ENCODE measurements at regions not wholly inside any gene's neighbourhood (a gene's known extent, or its start where the extent isn't known, plus 50 kb on each side); places are given as distances from the start of the nearest gene placed in this dataset.

- TF ChIP-seq PAX5 (IDR thresholded peaks at IDR 0.05; ENCODE audit: insufficient read depth, low read length, severe bottlenecking): no peak
- TF ChIP-seq POLR2A (IDR thresholded peaks at IDR 0.05; ENCODE audit: low read depth, low read length): no peak
- no peak for TF ChIP-seq POU2F2 (IDR thresholded peaks at IDR 0.05; ENCODE audit: low read depth, low read length)
- no peak for TF ChIP-seq SPI1 (IDR thresholded peaks at IDR 0.05; ENCODE audit: low read depth, low read length)
- TF ChIP-seq POLR2AphosphoS5 (IDR thresholded peaks at IDR 0.05; ENCODE audit: low read depth, low read length): no peak
- no peak for TF ChIP-seq TAF1 (IDR thresholded peaks at IDR 0.05; ENCODE audit: low read depth, low read length)
- DNase-seq (ENCODE audit: insufficient read length, low spot score) (no peak), FAIRE-seq (no peak)
Measured at GRCh38 chr2:129071531-129071930, 752.9 kb upstream of the HS6ST1 start.

GRCh38 chr2:129074298-129074920 is 755.7 kb upstream of the HS6ST1 start:
- no peak for DNase-seq (ENCODE audit: insufficient read length, low spot score)
- no peak for TF ChIP-seq POLR2AphosphoS5 (IDR thresholded peaks at IDR 0.05; ENCODE audit: low read depth, low read length)
- no peak for FAIRE-seq

DNA sequence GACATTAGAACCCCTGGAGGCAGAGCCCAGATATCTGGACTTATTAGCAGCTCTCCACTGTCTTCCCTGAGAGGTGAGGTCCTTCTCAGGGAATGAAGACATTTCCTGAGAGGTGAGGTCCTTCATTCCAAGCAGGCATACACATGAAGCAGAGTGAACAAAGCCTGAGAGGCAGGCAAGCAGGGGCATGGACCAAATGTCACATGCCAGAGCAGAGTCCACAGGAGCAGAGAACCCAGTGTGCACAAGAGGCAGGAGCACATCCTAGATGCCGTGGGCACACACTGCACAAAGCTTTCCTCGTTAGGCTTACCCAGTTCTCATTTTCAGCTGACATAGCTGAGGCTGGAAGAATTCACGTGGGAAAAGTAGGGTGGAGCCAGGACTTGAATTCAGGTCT is 759.9 kb upstream of the HS6ST1 start:
- DNase-seq (ENCODE audit: insufficient read length, low spot score): no peak
- TF ChIP-seq POLR2A (IDR thresholded peaks at IDR 0.05; ENCODE audit: low read depth, low read length) (no peak), POLR2AphosphoS5 (IDR thresholded peaks at IDR 0.05; ENCODE audit: low read depth, low read length) (no peak), POU2F2 (IDR thresholded peaks at IDR 0.05; ENCODE audit: low read depth, low read length) (no peak), SPI1 (IDR thresholded peaks at IDR 0.05; ENCODE audit: low read depth, low read length) (no peak), PAX5 (IDR thresholded peaks at IDR 0.05; ENCODE audit: insufficient read depth, low read length, severe bottlenecking) (no peak), TAF1 (IDR thresholded peaks at IDR 0.05; ENCODE audit: low read depth, low read length) (no peak)
- FAIRE-seq: no peak

- FAIRE-seq: no peak
- TF ChIP-seq PAX5 (IDR thresholded peaks at IDR 0.05; ENCODE audit: insufficient read depth, low read length, severe bottlenecking) (no peak), POLR2AphosphoS5 (IDR thresholded peaks at IDR 0.05; ENCODE audit: low read depth, low read length) (no peak), POU2F2 (IDR thresholded peaks at IDR 0.05; ENCODE audit: low read depth, low read length) (no peak), POLR2A (IDR thresholded peaks at IDR 0.05; ENCODE audit: low read depth, low read length) (no peak), TAF1 (IDR thresholded peaks at IDR 0.05; ENCODE audit: low read depth, low read length) (no peak), SPI1 (IDR thresholded peaks at IDR 0.05; ENCODE audit: low read depth, low read length) (no peak)
- no peak for DNase-seq (ENCODE audit: insufficient read length, low spot score)
Measured at GRCh38 chr2:129080715-129081476, 762.2 kb upstream of the HS6ST1 start.

DNA sequence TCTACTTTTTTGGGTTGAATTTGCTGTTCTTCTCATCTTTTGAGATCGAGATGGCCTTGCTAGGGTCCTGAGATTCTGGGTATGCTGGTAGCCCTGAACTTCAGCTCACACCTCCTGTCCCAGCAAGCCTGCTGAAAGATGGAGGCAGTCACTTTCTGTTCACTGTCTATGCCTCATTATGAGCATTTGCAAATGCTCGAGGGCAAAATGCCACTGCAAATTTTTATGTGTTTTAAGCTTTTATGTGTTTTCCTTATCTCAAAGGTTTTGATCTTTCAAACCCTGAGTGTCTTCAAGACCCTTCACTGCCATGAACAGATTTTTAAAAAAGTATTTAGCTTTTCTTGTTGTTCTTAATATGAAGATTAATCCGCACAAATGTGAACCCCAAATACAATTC is 766.7 kb upstream of the HS6ST1 start:
- FAIRE-seq: no peak
- TF ChIP-seq SPI1 (IDR thresholded peaks at IDR 0.05; ENCODE audit: low read depth, low read length): no peak
- no peak for TF ChIP-seq POLR2AphosphoS5 (IDR thresholded peaks at IDR 0.05; ENCODE audit: low read depth, low read length)
- TF ChIP-seq POLR2A (IDR thresholded peaks at IDR 0.05; ENCODE audit: low read depth, low read length): no peak
- no peak for TF ChIP-seq PAX5 (IDR thresholded peaks at IDR 0.05; ENCODE audit: insufficient read depth, low read length, severe bottlenecking)
- no peak for TF ChIP-seq POU2F2 (IDR thresholded peaks at IDR 0.05; ENCODE audit: low read depth, low read length)
- TF ChIP-seq TAF1 (IDR thresholded peaks at IDR 0.05; ENCODE audit: low read depth, low read length): no peak

GRCh38 chr2:129087133-129087813 is 768.6 kb upstream of the HS6ST1 start:
- FAIRE-seq: no peak
- TF ChIP-seq POLR2A (IDR thresholded peaks at IDR 0.05; ENCODE audit: low read depth, low read length) (no peak), TAF1 (IDR thresholded peaks at IDR 0.05; ENCODE audit: low read depth, low read length) (no peak), PAX5 (IDR thresholded peaks at IDR 0.05; ENCODE audit: insufficient read depth, low read length, severe bottlenecking) (no peak), SPI1 (IDR thresholded peaks at IDR 0.05; ENCODE audit: low read depth, low read length) (no peak), POU2F2 (IDR thresholded peaks at IDR 0.05; ENCODE audit: low read depth, low read length) (no peak), POLR2AphosphoS5 (IDR thresholded peaks at IDR 0.05; ENCODE audit: low read depth, low read length) (no peak)
- DNase-seq (ENCODE audit: insufficient read length, low spot score): no peak

More for the DNA sequence above, 766.7 kb upstream of the HS6ST1 start:
- no peak for DNase-seq (ENCODE audit: insufficient read length, low spot score)

- DNase-seq (ENCODE audit: insufficient read length, low spot score) (no peak), FAIRE-seq (no peak)
- no peak for TF ChIP-seq PAX5 (IDR thresholded peaks at IDR 0.05; ENCODE audit: insufficient read depth, low read length, severe bottlenecking)
- peak; percentile 87 for TF ChIP-seq SPI1 (IDR thresholded peaks at IDR 0.05; ENCODE audit: low read depth, low read length)
Measured at GRCh38 chr2:129091620-129092019, 773.0 kb upstream of the HS6ST1 start.

- no peak for TF ChIP-seq PAX5 (IDR thresholded peaks at IDR 0.05; ENCODE audit: insufficient read depth, low read length, severe bottlenecking)
- TF ChIP-seq POLR2A (IDR thresholded peaks at IDR 0.05; ENCODE audit: low read depth, low read length): no peak
- no peak for TF ChIP-seq POU2F2 (IDR thresholded peaks at IDR 0.05; ENCODE audit: low read depth, low read length)
- TF ChIP-seq SPI1 (IDR thresholded peaks at IDR 0.05; ENCODE audit: low read depth, low read length): no peak
- no peak for TF ChIP-seq POLR2AphosphoS5 (IDR thresholded peaks at IDR 0.05; ENCODE audit: low read depth, low read length)
- TF ChIP-seq TAF1 (IDR thresholded peaks at IDR 0.05; ENCODE audit: low read depth, low read length): no peak
- no peak for DNase-seq (ENCODE audit: insufficient read length, low spot score)
- FAIRE-seq: no peak
Measured at GRCh38 chr2:129092956-129093355, 774.3 kb upstream of the HS6ST1 start.

DNA sequence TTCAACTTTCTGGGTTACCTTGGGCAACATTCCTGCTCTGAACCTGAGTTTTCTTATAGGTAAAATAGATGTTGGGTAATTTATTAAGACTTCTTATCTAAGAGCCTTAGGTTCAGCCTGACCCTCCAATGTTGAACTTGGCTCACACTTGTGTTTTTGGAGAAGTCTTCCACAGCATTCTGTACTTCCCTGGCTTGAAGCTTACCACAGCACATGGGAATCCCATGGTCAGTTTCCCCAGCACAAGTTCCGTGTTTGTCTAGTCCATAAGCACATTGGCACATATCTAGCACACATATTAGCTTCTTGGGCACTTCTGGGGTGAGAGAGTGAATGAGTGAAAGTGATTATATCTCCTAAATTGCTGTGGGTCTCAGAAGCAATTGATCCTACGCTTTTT is 782.5 kb upstream of the HS6ST1 start:
- TF ChIP-seq POLR2AphosphoS5 (IDR thresholded peaks at IDR 0.05; ENCODE audit: low read depth, low read length) (no peak), POU2F2 (IDR thresholded peaks at IDR 0.05; ENCODE audit: low read depth, low read length) (no peak), TAF1 (IDR thresholded peaks at IDR 0.05; ENCODE audit: low read depth, low read length) (no peak), SPI1 (IDR thresholded peaks at IDR 0.05; ENCODE audit: low read depth, low read length) (no peak), PAX5 (IDR thresholded peaks at IDR 0.05; ENCODE audit: insufficient read depth, low read length, severe bottlenecking) (no peak), POLR2A (IDR thresholded peaks at IDR 0.05; ENCODE audit: low read depth, low read length) (no peak)
- DNase-seq (ENCODE audit: insufficient read length, low spot score): no peak
- no peak for FAIRE-seq
